ENCODE measurements at regions not wholly inside any gene's neighbourhood (a gene's known extent, or its start where the extent isn't known, plus 50 kb on each side); places are given as distances from the start of the nearest gene placed in this dataset.

DNA sequence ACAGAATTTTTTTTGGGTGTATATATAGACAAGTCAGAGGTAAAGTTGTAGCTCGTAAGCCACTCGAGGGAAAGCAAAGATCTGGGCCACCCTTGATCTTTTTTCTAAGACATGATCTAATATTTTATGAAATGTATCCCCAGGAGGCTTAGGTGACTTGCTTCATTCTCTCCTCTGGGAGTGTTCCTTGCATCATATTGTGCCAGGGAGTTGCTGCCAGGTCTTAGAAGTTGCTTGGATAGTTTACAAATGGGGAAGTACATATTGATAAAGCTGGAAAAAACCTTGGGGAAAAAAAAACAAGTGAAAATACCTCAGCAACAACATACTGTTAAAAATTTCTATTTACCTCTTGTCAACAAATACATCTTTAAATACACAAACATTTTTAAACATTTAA lies 110.9 kb upstream of the CYYR1 start:
- Histone ChIP-seq H3K4me3 (no peak overlapping the region), H3K9me3 (ENCODE audit: low read depth) (no peaks in the 10 kb centered on the region), H3K27me3 (no peaks in the 10 kb centered on the region), H3K36me3 (no peaks in the 10 kb centered on the region), H3K27ac (no peak overlapping the region), H3K4me1 (ENCODE audit: low read depth) (no peaks in the 10 kb centered on the region)
- TF ChIP-seq, protein P1, sequence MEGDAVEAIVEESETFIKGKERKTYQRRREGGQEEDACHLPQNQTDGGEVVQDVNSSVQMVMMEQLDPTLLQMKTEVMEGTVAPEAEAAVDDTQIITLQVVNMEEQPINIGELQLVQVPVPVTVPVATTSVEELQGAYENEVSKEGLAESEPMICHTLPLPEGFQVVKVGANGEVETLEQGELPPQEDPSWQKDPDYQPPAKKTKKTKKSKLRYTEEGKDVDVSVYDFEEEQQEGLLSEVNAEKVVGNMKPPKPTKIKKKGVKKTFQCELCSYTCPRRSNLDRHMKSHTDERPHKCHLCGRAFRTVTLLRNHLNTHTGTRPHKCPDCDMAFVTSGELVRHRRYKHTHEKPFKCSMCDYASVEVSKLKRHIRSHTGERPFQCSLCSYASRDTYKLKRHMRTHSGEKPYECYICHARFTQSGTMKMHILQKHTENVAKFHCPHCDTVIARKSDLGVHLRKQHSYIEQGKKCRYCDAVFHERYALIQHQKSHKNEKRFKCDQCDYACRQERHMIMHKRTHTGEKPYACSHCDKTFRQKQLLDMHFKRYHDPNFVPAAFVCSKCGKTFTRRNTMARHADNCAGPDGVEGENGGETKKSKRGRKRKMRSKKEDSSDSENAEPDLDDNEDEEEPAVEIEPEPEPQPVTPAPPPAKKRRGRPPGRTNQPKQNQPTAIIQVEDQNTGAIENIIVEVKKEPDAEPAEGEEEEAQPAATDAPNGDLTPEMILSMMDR (IDR thresholded peaks at IDR 0.05; ENCODE audit: low read depth, low read length): no peak
- DNase-seq (ENCODE audit: low read depth in 1 of 2, low spot score in 1 of 2): no peak

DNA sequence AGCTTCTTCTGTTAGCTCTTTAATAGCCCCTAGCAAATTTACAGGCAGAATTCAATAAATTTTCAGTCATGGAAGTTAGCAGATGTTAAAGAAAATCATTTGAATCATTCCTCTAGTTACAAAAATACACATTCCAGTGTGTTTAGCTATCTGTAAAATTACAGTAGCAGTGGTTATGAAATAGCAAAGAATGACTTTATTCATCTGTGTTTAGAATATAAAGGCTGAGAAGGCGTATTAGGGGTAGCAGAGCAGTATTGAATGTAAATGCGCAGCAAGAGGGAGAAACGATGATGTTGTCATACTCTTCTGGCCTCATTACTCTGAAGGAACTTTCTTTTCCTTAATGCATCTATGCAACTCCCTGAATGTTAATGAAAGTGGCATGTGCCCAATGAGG lies 106.2 kb upstream of the CYYR1 start:
- H3K9me3 ChIP-seq (ENCODE audit: low read depth): no peaks in the 10 kb centered on the region
- H3K36me3 ChIP-seq: no peaks in the 10 kb centered on the region
- DNase-seq (ENCODE audit: low read depth in 1 of 2, low spot score in 1 of 2): no peak
- no peaks in the 10 kb centered on the region for H3K4me1 ChIP-seq (ENCODE audit: low read depth)
- H3K27me3 ChIP-seq: no peaks in the 10 kb centered on the region
- TF ChIP-seq, protein P1 (IDR thresholded peaks at IDR 0.05; ENCODE audit: low read depth, low read length): no peak
- no peak overlapping the region for H3K4me3 ChIP-seq
- no peak overlapping the region for H3K27ac ChIP-seq

DNA sequence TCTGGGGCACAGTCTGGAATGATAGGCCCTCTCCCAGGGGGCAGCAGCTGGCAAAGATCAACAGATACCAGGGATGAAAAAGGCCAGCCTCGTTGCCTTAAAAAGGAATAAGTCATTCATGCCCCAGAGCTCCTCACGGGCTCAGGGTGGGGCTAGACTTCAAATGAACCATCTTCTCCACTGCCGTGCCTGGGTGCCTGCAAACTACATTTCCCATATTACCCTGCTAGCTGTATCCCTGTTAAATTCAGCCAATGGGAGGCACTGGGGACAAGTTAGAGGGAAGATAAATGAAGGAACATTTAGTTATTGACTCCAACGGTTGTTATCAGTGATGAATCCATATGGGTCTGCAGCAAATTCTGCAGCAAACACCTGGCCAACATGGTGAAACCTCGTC lies 101.2 kb upstream of the CYYR1 start:
- no peak overlapping the region for H3K27ac ChIP-seq
- TF ChIP-seq, protein P1 (IDR thresholded peaks at IDR 0.05; ENCODE audit: low read depth, low read length): no peak
- H3K27me3 ChIP-seq: no peaks in the 10 kb centered on the region
- no peaks in the 10 kb centered on the region for H3K4me1 ChIP-seq (ENCODE audit: low read depth)
- DNase-seq (ENCODE audit: low read depth in 1 of 2, low spot score in 1 of 2): no peak
- H3K9me3 ChIP-seq (ENCODE audit: low read depth): no peaks in the 10 kb centered on the region
- H3K4me3 ChIP-seq: no peak overlapping the region
- no peaks in the 10 kb centered on the region for H3K36me3 ChIP-seq

DNA sequence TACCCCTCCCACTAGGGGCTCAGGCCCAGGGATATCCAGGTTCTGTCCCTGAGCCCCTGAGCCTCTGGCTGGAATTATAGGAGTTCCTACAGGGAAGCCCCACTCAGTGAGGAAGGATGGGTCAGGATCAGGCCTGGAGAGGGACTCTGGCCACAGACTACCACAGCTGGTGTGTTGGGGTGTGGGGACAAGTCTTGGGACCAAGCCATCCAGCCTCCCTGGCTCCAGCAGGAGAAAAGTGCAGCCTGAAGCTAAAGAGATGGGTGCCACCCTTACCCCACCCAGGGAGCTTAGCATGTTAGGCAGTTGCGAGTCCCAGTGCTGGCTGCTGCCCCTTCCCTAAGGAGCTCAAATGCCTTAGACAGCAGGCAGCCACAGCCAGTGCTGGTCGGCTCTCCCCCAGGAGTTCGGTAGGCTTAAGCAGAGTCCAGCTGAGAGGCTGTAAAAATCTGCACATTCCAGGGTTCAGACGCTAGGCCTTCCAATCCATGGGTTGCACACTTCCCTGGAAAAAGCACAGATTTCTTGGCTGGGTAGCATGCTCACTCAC lies 96.2 kb upstream of the CYYR1 start:
- no peak for DNase-seq (ENCODE audit: low read depth in 1 of 2, low spot score in 1 of 2)
- Histone ChIP-seq H3K4me3 (no peak overlapping the region), H3K4me1 (ENCODE audit: low read depth) (no peaks in the 10 kb centered on the region), H3K36me3 (no peaks in the 10 kb centered on the region), H3K27ac (no peak overlapping the region), H3K27me3 (no peaks in the 10 kb centered on the region), H3K9me3 (ENCODE audit: low read depth) (no peaks in the 10 kb centered on the region)
- TF ChIP-seq, protein P1 (IDR thresholded peaks at IDR 0.05; ENCODE audit: low read depth, low read length): no peak

DNA sequence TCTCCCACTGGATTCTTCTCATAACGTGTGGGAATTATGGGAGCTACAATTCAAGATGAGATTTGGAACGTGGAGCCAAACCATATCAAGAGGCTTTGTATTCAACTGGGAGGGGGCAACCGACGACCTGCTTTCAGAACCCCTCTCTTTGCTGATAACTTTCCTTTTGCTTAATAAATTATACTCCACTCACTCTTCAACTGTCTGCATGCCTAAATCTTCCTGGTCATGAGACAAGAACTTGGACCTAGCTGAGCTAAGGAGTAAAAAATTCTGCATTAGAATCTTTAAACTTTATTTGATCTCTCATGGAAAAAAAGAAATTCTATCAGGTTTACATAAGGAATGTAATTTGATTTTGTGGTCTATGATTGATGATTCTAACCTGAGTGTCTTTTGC lies 86.7 kb upstream of the CYYR1 start:
- Histone ChIP-seq H3K4me3 (no peak overlapping the region), H3K4me1 (ENCODE audit: low read depth) (no peaks in the 10 kb centered on the region), H3K27ac (no peak overlapping the region), H3K27me3 (no peaks in the 10 kb centered on the region), H3K9me3 (ENCODE audit: low read depth) (no peaks in the 10 kb centered on the region), H3K36me3 (no peaks in the 10 kb centered on the region)
- DNase-seq (ENCODE audit: low read depth in 1 of 2, low spot score in 1 of 2): no peak
- TF ChIP-seq, protein P1 (IDR thresholded peaks at IDR 0.05; ENCODE audit: low read depth, low read length): no peak

DNA sequence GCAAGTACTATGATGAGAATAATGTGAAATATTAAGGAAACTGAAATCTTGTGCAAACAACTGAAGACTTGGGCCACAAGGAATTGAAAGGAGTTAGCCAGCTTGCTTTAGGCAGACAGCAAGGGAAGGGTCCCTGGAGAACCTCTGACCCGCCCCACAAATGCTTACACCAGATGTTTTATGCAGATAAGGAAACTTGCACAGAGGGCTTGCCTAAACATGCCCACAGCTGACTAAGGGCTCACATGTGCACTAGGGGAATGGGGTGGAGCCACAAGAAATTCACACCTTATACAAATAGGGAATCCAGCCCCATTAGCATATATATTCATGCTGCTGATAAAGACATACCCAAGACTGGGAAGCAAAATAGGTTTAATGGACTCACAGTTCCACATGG lies 86.1 kb upstream of the CYYR1 start:
- Histone ChIP-seq H3K27me3 (no peaks in the 10 kb centered on the region), H3K9me3 (ENCODE audit: low read depth) (no peaks in the 10 kb centered on the region), H3K4me3 (no peak overlapping the region), H3K36me3 (no peaks in the 10 kb centered on the region), H3K27ac (no peak overlapping the region), H3K4me1 (ENCODE audit: low read depth) (no peaks in the 10 kb centered on the region)
- DNase-seq (ENCODE audit: low read depth in 1 of 2, low spot score in 1 of 2): no peak
- TF ChIP-seq, protein P1 (IDR thresholded peaks at IDR 0.05; ENCODE audit: low read depth, low read length): no peak
